OCI-LY1 (cell line): ENCODE measurements at regions not wholly inside any gene's neighbourhood (a gene's known extent, or its start where the extent isn't known, plus 50 kb on each side); places are given as distances from the start of the nearest gene placed in this dataset.
"Not testable (repeated sequence)": the region's sequence is repeated elsewhere in the genome, so short reads cannot be mapped to it uniquely, and the experiment has no call there.

Source experiments
- H2AFZ ChIP-seq: fragments of 200-600 bp; sonication (generic), shearing (Covaris generic); 2 replicates; pipeline ENCODE4 v1.6.0; 2014; ENCODE audit warnings: antibody characterized with exemption, mild to moderate bottlenecking, low read length
- H3F3A ChIP-seq: fragments of 200-600 bp; sonication (generic), shearing (Covaris generic); 2 replicates; pipeline ENCODE4 v1.6.0; 2014; ENCODE audit warnings: mild to moderate bottlenecking, antibody characterized with exemption, low read length, moderate library complexity; ENCODE audit not compliant: insufficient read depth
- H3K27ac ChIP-seq: fragments of 200-600 bp; sonication (generic); 2 replicates; pipeline ENCODE4 v1.5.1; 2014; ENCODE audit warnings: low read length, mixed run types, mild to moderate bottlenecking, low read depth; ENCODE audit not compliant: poor library complexity, severe bottlenecking
- H3K27me3 ChIP-seq: fragments of 200-600 bp; sonication (generic); 2 replicates; pipeline ENCODE4 v1.6.0; 2014; ENCODE audit warnings: antibody characterized with exemption, mild to moderate bottlenecking, low read length, moderate library complexity; ENCODE audit not compliant: insufficient read depth
- H3K36me3 ChIP-seq: fragments of 200-600 bp; sonication (generic); 2 replicates; pipeline ENCODE4 v1.6.1; 2014; ENCODE audit warnings: mild to moderate bottlenecking, antibody characterized with exemption, low read length, moderate library complexity, mixed read lengths; ENCODE audit not compliant: insufficient read depth
- H3K4me1 ChIP-seq: fragments of 200-600 bp; sonication (generic); 2 replicates; pipeline ENCODE4 v1.5.1; 2014; ENCODE audit warnings: mild to moderate bottlenecking, low read length, moderate library complexity; ENCODE audit not compliant: insufficient read depth, severe bottlenecking
- H3K4me2 ChIP-seq: fragments of 200-600 bp; sonication (generic), shearing (Covaris generic); 2 replicates; pipeline ENCODE4 v1.6.1; 2014; ENCODE audit warnings: low read length
- H3K4me3 ChIP-seq: fragments of 200-600 bp; sonication (generic); 2 replicates; pipeline ENCODE4 v1.5.1; 2014; ENCODE audit warnings: low read length, low read depth, mild to moderate bottlenecking, mixed read lengths; ENCODE audit not compliant: poor library complexity, severe bottlenecking
- H3K79me2 ChIP-seq: fragments of 200-600 bp; shearing (Covaris generic); 2 replicates; pipeline ENCODE4 v1.6.1; 2016; ENCODE audit warnings: mixed run types, low read length, mixed read lengths; ENCODE audit not compliant: insufficient read depth
- H3K9ac ChIP-seq: fragments of 200-600 bp; sonication (generic), shearing (Covaris generic); 2 replicates; pipeline ENCODE4 v1.6.1; 2014; ENCODE audit warnings: mild to moderate bottlenecking, low read length, mixed read lengths
- H3K9me2 ChIP-seq: fragments of 200-600 bp; sonication (generic), shearing (Covaris generic); 2 replicates; pipeline ENCODE4 v1.6.1; 2014; ENCODE audit warnings: low read depth, mild to moderate bottlenecking, low read length, mixed read lengths
- H3K9me3 ChIP-seq: fragments of 200-600 bp; shearing (Covaris generic); 2 replicates; pipeline ENCODE4 v1.6.1; 2014; ENCODE audit warnings: low read length, mixed read lengths
- H4K20me1 ChIP-seq: fragments of 200-600 bp; sonication (generic), shearing (Covaris generic); 2 replicates; pipeline ENCODE4 v1.6.0; 2016; ENCODE audit warnings: mild to moderate bottlenecking, low read length; ENCODE audit not compliant: insufficient read depth
- CTCF ChIP-seq: fragments of 200-600 bp; sonication (generic), shearing (Covaris generic); IDR thresholded peaks from 2 replicates; pipeline ENCODE4 v1.5.1; 2017; ENCODE audit warnings: mild to moderate bottlenecking, antibody characterized with exemption, low read length, moderate library complexity, mixed read lengths
- EZH2 ChIP-seq: fragments of 200-600 bp; sonication (generic), shearing (Covaris generic); IDR thresholded peaks from 2 replicates; pipeline ENCODE4 v1.8.0; 2017; ENCODE audit warnings: borderline replicate concordance, mixed run types, mild to moderate bottlenecking, antibody characterized with exemption, low read length, moderate library complexity, mixed read lengths

GRCh38 chr1:168403140-168403539 is 122.5 kb downstream of the TBX19 start:
- no peaks in the 10 kb centered on the region for H3K27me3 ChIP-seq
- H3K79me2 ChIP-seq, result no peaks in the 10 kb centered on the region
- no peaks in the 10 kb centered on the region for H3K4me1 ChIP-seq
- H3K4me3 ChIP-seq, result no peak overlapping the region
- H3K9me2 ChIP-seq, result no peaks in the 10 kb centered on the region
- TF ChIP-seq EZH2 (no peak), CTCF (no peak)
- no peaks in the 10 kb centered on the region for H3F3A ChIP-seq
- no peak overlapping the region for H3K4me2 ChIP-seq
- no peak overlapping the region for H3K27ac ChIP-seq
- H2AFZ ChIP-seq, result no peak overlapping the region
- no peaks in the 10 kb centered on the region for H3K36me3 ChIP-seq
- H3K9me3 ChIP-seq, result no peaks in the 10 kb centered on the region; the same call in 1 of the 2 replicates
- no peaks in the 10 kb centered on the region for H4K20me1 ChIP-seq
- no peak overlapping the region for H3K9ac ChIP-seq

GRCh38 chr1:168402466-168402865 is 121.8 kb downstream of the TBX19 start:
- H3K4me3 ChIP-seq, H3K79me2 ChIP-seq, H3K27ac ChIP-seq, H3F3A ChIP-seq, H3K27me3 ChIP-seq, H3K4me1 ChIP-seq, H2AFZ ChIP-seq, H3K4me2 ChIP-seq, H3K9me3 ChIP-seq, H3K9ac ChIP-seq, H3K36me3 ChIP-seq, H4K20me1 ChIP-seq, H3K9me2 ChIP-seq: not testable (repeated sequence)

DNA sequence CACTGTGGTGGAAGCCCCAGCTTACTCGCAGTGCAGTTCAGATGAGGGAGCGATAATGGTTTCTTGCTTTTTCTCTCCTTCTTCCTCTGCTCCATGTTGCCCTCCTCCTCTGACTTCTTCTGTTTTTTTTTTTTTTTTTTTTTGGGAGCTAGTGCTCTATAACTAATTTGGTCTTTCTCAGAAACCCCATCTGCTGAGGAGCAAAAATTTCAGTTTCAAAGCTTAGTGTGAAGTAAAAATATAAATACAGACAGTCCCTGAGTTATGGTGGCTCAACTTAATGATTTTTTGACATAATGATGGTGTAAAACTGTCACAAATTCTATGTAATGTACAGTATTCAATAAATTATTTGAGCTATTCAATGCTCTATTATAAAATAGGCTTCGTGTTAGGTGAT is 120.7 kb downstream of the TBX19 start:
- Histone ChIP-seq H4K20me1 (no peaks in the 10 kb centered on the region), H3K27me3 (no peaks in the 10 kb centered on the region), H3K79me2 (no peaks in the 10 kb centered on the region), H3K9me3 (no peaks in the 10 kb centered on the region; the same call in 1 of the 2 replicates), H3K36me3 (no peaks in the 10 kb centered on the region), H3K4me2 (no peak overlapping the region), H3K9me2 (no peaks in the 10 kb centered on the region), H3F3A (no peaks in the 10 kb centered on the region), H3K27ac (no peak overlapping the region), H2AFZ (no peak overlapping the region), H3K9ac (no peak overlapping the region), H3K4me3 (no peak overlapping the region), H3K4me1 (no peaks in the 10 kb centered on the region)
- TF ChIP-seq EZH2 (no peak), CTCF (no peak)

DNA sequence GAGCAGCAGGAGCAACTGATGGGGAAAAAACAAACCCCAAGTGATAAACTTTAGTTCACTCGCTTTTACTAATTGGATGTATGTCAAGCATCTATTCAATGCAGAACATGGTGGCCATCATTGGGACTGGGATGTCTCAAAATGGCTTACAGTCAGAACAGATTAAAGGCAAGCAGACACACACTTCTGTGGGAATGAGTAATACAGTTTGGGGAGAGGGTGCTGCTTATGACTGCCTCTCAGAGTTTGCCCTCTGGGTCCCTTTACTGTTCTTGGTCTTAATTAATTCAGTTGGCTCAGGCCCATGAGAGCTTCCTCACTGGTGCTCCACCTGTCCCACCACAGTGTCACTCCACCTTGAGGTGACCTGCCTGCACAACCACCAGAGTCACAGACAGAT is 119.5 kb downstream of the TBX19 start:
- Histone ChIP-seq H3K4me3 (no peak overlapping the region), H2AFZ (no peak overlapping the region), H4K20me1 (no peaks in the 10 kb centered on the region), H3K79me2 (no peaks in the 10 kb centered on the region), H3K9me2 (no peaks in the 10 kb centered on the region), H3F3A (no peaks in the 10 kb centered on the region), H3K36me3 (no peaks in the 10 kb centered on the region), H3K9ac (no peak overlapping the region), H3K4me1 (no peaks in the 10 kb centered on the region), H3K4me2 (no peak overlapping the region), H3K27ac (no peak overlapping the region), H3K27me3 (no peaks in the 10 kb centered on the region), H3K9me3 (no peaks in the 10 kb centered on the region)
- TF ChIP-seq CTCF (no peak), EZH2 (no peak)
